PC-9 (cell line): ENCODE measurements at regions not wholly inside any gene's neighbourhood (a gene's known extent, or its start where the extent isn't known, plus 50 kb on each side); places are given as distances from the start of the nearest gene placed in this dataset.

ENCODE experiments used
- BruUV-seq: library from RNA; stranded (reverse); fragments of 400-500 nt; replicated peaks from 2 replicates; lab custom pipeline; 2021; lab: Mats Ljungman, UMichigan
- CTCF ChIA-PET: fragments of 300-600 bp; sonication (Branson Sonifier 250); formaldehyde crosslinking; loops from one replicate; lab custom pipeline; 2022; ENCODE audit warnings: antibody characterized with exemption; lab: Charles Lee
- POLR2A ChIA-PET: fragments of 300-600 bp; sonication (Branson Sonifier 250); formaldehyde crosslinking; loops from one replicate; lab custom pipeline; 2022; ENCODE audit warnings: antibody characterized with exemption; ENCODE audit not compliant: unreplicated experiment; lab: Charles Lee
- DNase-seq, 2 experiments: peaks; one replicate each; pipeline versions ENCODE4 v3.0.0 to v3.0.0-alpha.2; 2015 to 2022; ENCODE audit warnings: mixed read lengths in 1 of 2
- H2AFZ ChIP-seq: fragments of 200-600 bp; sonication (generic); 2 replicates; pipeline ENCODE4 v1.8.1; 2017; ENCODE audit warnings: antibody characterized with exemption
- H3F3A ChIP-seq: fragments of 200-600 bp; sonication (generic); 2 replicates; pipeline ENCODE4 v1.8.1; 2017; ENCODE audit warnings: antibody characterized with exemption, mild to moderate bottlenecking, low read depth; ENCODE audit not compliant: insufficient read depth
- H3K27ac ChIP-seq: fragments of 200-600 bp; sonication (generic); 2 replicates; pipeline ENCODE4 v1.6.1; 2016; ENCODE audit warnings: mixed run types
- H3K27me3 ChIP-seq: fragments of 200-600 bp; sonication (generic); 2 replicates; pipeline ENCODE4 v1.6.1; 2016; ENCODE audit warnings: low read depth, mixed run types; ENCODE audit not compliant: insufficient read depth
- H3K36me3 ChIP-seq: fragments of 200-600 bp; sonication (generic); 2 replicates; pipeline ENCODE4 v1.6.1; 2016; ENCODE audit warnings: low read depth, mixed run types
- H3K4me1 ChIP-seq: fragments of 200-600 bp; sonication (generic); replicated peaks from 2 replicates; pipeline ENCODE4 v1.6.1; 2016; ENCODE audit warnings: mixed run types; ENCODE audit not compliant: insufficient read depth
- H3K4me2 ChIP-seq: fragments of 200-600 bp; sonication (generic); 2 replicates; pipeline ENCODE4 v1.6.1; 2017; ENCODE audit warnings: mixed run types
- H3K4me3 ChIP-seq: fragments of 200-600 bp; sonication (generic); 2 replicates; pipeline ENCODE4 v1.6.1; 2016; ENCODE audit warnings: mixed run types
- H3K79me2 ChIP-seq: fragments of 200-600 bp; sonication (generic); 2 replicates; pipeline ENCODE4 v1.6.1; 2017; ENCODE audit warnings: low read depth, mixed run types
- H3K9me2 ChIP-seq: fragments of 200-600 bp; sonication (generic); 2 replicates; pipeline ENCODE4 v1.8.1; 2017; ENCODE audit warnings: mild to moderate bottlenecking; ENCODE audit not compliant: insufficient read depth
- H3K9me3 ChIP-seq: fragments of 200-600 bp; sonication (generic); 2 replicates; pipeline ENCODE4 v1.8.1; 2016; ENCODE audit warnings: low read depth; ENCODE audit not compliant: insufficient read depth
- H4K20me1 ChIP-seq: fragments of 200-600 bp; sonication (generic); 2 replicates; pipeline ENCODE4 v1.8.1; 2017; ENCODE audit not compliant: insufficient read depth
- CTCF ChIP-seq: fragments of 200-600 bp; sonication (generic); conservative IDR thresholded peaks from 2 replicates; pipeline ENCODE4 v1.6.1; 2017; ENCODE audit warnings: mixed run types, antibody characterized with exemption, mild to moderate bottlenecking, moderate library complexity
- EZH2 ChIP-seq: fragments of 200-600 bp; sonication (generic); IDR thresholded peaks from 2 replicates; pipeline ENCODE4 v1.8.0; 2017; ENCODE audit warnings: antibody characterized with exemption, low read depth
- intact Hi-C: fragments of 100-400 bp; cut with micrococcal nuclease; formaldehyde crosslinking; loops from one replicate; pipeline ENCODE4 v1.10.0; 2022; ENCODE audit not compliant: unreplicated experiment

DNA sequence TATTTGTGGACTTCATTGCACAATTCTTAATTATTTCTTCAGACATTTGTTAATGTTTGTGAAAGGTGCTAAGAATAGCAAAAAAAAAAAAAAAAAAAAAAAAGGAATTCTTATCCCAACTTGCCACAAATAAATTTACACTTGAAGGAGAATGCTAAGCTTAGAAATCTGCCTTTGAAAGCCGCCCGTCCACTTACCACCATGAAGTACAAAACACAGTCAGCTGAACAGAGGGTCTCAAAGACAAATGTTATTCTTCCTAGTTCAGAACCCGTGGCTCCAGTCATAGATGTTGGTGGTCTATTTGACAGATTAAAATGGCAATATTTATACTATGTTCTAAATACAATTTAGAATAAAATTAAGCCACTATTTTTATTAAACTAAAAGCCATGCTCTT lies 141.2 kb downstream of the ELAPOR2 start:
- BruUV-seq, result no TSS peak
- Histone ChIP-seq H2AFZ (no peak overlapping the region), H3K4me2 (no peak overlapping the region), H3K4me3 (no peak overlapping the region), H3K27ac (no peak overlapping the region), H3K79me2 (no peaks in the 10 kb centered on the region), H4K20me1 (no peaks in the 10 kb centered on the region), H3K4me1 (no peaks in the 10 kb centered on the region), H3K27me3 (no peaks in the 10 kb centered on the region), H3K9me3 (no peaks in the 10 kb centered on the region), H3K9me2 (no peaks in the 10 kb centered on the region), H3F3A (no peaks in the 10 kb centered on the region), H3K36me3 (no peaks in the 10 kb centered on the region)
- intact Hi-C loops, result no loop called here
- no peak for DNase-seq
- TF ChIP-seq CTCF, result no peak
- TF ChIP-seq EZH2, result no peak
- CTCF ChIA-PET, result no interaction called here
- POLR2A ChIA-PET, result no interaction called here

DNA sequence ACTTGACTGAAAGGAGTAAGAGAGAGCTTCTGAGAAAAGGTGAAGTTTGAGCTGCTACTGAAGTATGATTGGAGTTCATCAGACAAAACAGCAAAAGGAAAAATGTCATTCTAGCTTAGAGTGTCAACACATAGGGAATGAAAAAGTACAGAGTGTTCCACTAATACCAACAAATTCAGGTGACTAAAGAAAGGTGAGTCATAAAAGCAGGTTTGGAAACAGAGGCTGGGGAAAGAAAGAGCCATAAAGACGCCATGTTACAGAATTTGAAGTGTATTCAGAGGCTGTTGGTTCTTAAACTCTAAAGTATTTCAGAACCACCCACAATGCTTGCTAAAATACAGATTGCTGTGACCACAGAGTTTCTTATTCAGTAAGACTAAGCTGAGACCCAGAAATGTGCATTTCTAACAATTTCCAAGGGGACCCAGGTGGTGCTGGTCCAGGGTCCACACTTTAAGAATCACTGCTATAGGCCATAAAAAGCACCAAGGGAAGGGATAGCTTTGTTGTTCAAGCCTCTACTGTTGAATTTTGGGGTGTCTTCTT lies 143.1 kb downstream of the ELAPOR2 start:
- TF ChIP-seq EZH2, result no peak
- ChIA-PET POLR2A (interaction anchor here (0.6 kb wide), 1 partner anchor 161 kb away, joined by 5 read pairs; no protein-coding TSS in a partner anchor), CTCF (interaction anchor here (0.6 kb wide), 2 partner anchors 11 to 456 kb away, joined by 4 to 6 read pairs; no protein-coding TSS in a partner anchor)
- no peak for DNase-seq
- Histone ChIP-seq H3F3A (no peaks in the 10 kb centered on the region), H3K4me1 (no peaks in the 10 kb centered on the region), H3K9me3 (no peaks in the 10 kb centered on the region), H4K20me1 (no peaks in the 10 kb centered on the region), H3K36me3 (no peaks in the 10 kb centered on the region), H3K79me2 (no peaks in the 10 kb centered on the region), H3K9me2 (no peaks in the 10 kb centered on the region), H3K4me2 (no peak overlapping the region), H3K27me3 (no peaks in the 10 kb centered on the region), H2AFZ (no peak overlapping the region), H3K4me3 (no peak overlapping the region), H3K27ac (no peak overlapping the region)
- intact Hi-C loops, result no loop called here
- no TSS peak for BruUV-seq

DNA sequence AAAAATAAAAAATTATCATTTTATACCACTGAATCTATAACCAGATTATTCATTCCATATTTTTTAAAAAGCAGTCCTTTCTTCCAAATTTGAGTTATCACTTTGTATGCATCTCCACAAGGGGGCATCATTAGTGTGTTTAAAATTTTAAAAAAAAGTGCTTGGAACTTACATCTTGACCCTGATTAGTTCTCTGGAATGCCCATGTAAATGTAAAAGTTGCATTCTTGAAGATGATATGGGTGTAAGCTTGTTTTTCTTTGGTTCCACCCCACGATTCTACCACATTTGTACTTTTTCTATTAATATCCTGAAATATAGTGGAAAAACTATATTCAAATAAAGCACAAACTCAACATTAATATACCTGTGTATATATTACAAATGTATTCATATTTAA lies 144.9 kb downstream of the ELAPOR2 start:
- Histone ChIP-seq H3K27me3 (no peaks in the 10 kb centered on the region), H3K4me1 (no peaks in the 10 kb centered on the region), H2AFZ (no peak overlapping the region), H3K27ac (no peak overlapping the region), H3F3A (no peaks in the 10 kb centered on the region), H3K79me2 (no peaks in the 10 kb centered on the region), H3K4me2 (no peak overlapping the region), H4K20me1 (no peaks in the 10 kb centered on the region), H3K9me3 (no peaks in the 10 kb centered on the region), H3K36me3 (no peaks in the 10 kb centered on the region), H3K4me3 (no peak overlapping the region), H3K9me2 (no peaks in the 10 kb centered on the region)
- no peak for DNase-seq
- CTCF ChIA-PET, result interaction anchor here (0.6 kb wide), 1 partner anchor 41 kb away, joined by 3 read pairs; no protein-coding TSS in a partner anchor
- TF ChIP-seq CTCF, result peak; percentile 75
- TF ChIP-seq EZH2, result no peak
- intact Hi-C loops, result loop anchor here (5.0 kb wide), 1 partner anchor 323 kb away; no protein-coding TSS in a partner anchor
- BruUV-seq, result no TSS peak
- POLR2A ChIA-PET, result no interaction called here
